ENCODE measurements at regions not wholly inside any gene's neighbourhood (a gene's known extent, or its start where the extent isn't known, plus 50 kb on each side); places are given as distances from the start of the nearest gene placed in this dataset.
"Not testable (repeated sequence)": the region's sequence is repeated elsewhere in the genome, so short reads cannot be mapped to it uniquely, and the experiment has no call there.

GRCh38 chr13:89460895-89461294 lies 1789.7 kb downstream of the SLITRK5 start:
- DNase-seq (ENCODE audit: low read depth): not testable (repeated sequence)

DNA sequence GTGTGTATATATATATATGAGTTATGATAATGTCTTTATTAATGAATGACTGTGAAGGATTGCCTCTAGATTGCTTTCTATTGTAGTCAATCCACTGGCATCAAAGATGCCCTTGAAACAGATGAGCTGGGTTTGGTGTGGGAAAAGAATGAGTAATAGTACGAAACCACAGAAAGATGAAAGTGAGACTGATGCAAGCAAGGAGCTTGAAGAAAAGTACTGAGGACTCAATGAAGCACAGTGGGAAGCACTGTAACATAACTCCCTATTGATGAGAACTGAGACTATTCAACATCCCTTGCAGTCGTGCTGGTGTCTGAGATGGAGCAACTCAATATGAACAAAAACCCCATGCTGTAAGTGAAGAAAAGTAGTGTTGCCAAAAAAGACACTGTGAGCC lies 1794.2 kb downstream of the SLITRK5 start:
- DNase-seq (ENCODE audit: low read depth): peak; percentile 75

DNA sequence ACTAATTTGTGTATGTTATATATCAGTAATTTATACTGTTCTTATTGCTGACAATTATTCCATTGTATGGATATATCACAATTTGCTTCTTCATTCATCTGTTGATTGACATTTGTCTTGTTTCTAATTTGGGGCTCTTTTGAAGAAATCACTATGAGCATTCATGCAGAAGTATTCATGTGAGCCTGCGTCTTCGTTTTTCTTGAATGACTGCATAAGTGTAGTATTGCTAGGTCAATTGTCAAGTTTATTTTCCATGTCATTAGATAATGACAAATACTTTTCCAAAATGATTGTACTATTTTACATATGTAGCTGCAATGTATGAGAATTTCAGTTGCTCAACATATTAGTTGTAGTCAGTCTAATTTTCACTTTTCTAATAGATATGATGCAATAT lies 1796.9 kb downstream of the SLITRK5 start:
- no peak for DNase-seq (ENCODE audit: low read depth)

DNA sequence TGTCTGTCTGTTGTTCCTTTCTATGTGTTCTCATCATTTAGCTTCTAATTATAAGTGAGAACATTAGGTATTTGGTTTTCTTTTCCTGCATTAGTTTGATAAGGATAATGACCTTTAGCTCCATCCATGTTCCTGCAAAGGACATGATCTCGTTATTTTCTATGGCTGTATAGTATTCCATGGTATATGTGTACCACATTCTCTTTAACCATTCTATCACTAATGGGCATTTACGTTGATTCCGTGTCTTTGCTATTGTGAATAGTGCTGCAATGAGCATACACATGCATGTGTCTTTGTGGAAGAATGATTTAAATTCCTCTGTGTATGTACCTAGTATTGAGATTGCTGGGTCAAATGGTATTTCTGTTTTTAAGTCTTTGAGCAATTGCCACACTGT lies 1799.7 kb downstream of the SLITRK5 start:
- DNase-seq (ENCODE audit: low read depth): no peak

DNA sequence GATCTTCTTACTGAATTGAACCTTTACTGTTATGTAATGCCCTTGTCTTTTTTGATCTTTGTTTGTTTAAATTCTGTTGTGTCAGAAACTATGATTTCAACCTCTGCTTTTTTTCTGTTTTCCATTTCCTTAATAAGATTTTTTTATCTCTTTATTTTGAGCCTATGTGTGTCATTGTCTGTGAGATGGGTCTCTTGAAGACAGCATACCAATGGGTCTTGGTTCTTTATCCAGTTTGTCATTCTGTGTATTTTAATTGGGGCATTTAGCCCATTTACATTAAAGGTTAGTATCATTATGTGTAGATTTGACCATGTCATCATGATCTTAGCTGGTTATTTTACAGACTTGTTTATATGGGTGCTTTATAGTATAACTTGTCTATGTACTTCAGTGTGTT lies 1803.3 kb downstream of the SLITRK5 start:
- DNase-seq (ENCODE audit: low read depth): no peak

- DNase-seq (ENCODE audit: low read depth): no peak
Measured at GRCh38 chr13:89486065-89486464, 1814.9 kb downstream of the SLITRK5 start.

GRCh38 chr13:89486709-89487108 lies 1815.5 kb downstream of the SLITRK5 start:
- no peak for DNase-seq (ENCODE audit: low read depth)

- peak; percentile 31 for DNase-seq (ENCODE audit: low read depth)
Measured at GRCh38 chr13:89490661-89491060, 1819.5 kb downstream of the SLITRK5 start.

GRCh38 chr13:89496478-89496877 lies 1825.3 kb downstream of the SLITRK5 start:
- DNase-seq (ENCODE audit: low read depth): no peak

GRCh38 chr13:89497658-89498057 lies 1826.5 kb downstream of the SLITRK5 start:
- no peak for DNase-seq (ENCODE audit: low read depth)

- no peak for DNase-seq (ENCODE audit: low read depth)
Measured at GRCh38 chr13:89502286-89502685, 1831.1 kb downstream of the SLITRK5 start.

- DNase-seq (ENCODE audit: low read depth): peak; percentile 77
Measured at GRCh38 chr13:89514534-89515312, 1832.8 kb upstream of the MIR17HG start.

GRCh38 chr13:89515948-89516347 lies 1831.5 kb upstream of the MIR17HG start:
- no peak for DNase-seq (ENCODE audit: low read depth)

- DNase-seq (ENCODE audit: low read depth): no peak
Measured at GRCh38 chr13:89518289-89519077, 1829.0 kb upstream of the MIR17HG start.

DNA sequence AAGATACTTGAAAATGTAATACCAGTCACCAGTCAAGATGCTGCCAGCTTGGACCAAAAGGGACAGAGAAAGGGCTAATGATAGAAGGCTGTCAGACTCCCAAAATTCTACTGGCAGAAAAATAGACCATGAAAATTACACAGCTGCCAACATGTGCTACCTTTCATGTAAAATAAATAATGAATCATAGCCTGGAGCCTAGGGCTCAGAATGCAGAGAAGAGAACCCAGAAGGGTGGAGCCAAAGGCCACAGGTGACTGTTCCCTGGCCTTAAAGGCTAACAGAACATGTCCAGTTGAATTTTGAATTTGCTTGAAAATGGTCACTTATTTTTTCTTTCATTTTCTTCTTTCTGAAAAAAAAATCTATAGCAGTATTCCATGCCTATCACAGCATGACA lies 1827.0 kb upstream of the MIR17HG start:
- DNase-seq (ENCODE audit: low read depth): no peak

GRCh38 chr13:89521672-89522071 lies 1825.8 kb upstream of the MIR17HG start:
- not testable (repeated sequence) for DNase-seq (ENCODE audit: low read depth)

- no peak for DNase-seq (ENCODE audit: low read depth)
Measured at GRCh38 chr13:89541091-89542030, 1806.1 kb upstream of the MIR17HG start.

GRCh38 chr13:89550938-89551337 lies 1796.5 kb upstream of the MIR17HG start:
- no peak for DNase-seq (ENCODE audit: low read depth)

DNA sequence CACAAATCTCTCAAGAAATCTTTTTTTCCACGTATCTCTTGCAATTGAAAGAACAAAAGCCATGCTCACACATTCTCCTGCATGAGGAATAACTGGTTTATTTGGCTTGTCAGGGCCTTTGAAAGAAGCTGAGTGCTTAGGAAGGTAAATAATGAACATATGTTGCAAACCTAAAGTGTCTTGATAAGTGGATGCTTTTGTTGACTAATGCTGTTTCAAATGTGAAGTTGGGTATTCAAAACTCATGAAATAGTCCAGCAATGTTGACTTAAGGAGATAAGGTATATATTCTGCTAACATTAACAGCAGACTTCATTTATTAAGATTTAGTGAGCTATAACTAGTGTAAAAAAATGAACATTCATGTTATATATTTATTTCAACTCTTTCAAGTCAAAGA lies 1792.7 kb upstream of the MIR17HG start:
- no peak for DNase-seq (ENCODE audit: low read depth)

DNA sequence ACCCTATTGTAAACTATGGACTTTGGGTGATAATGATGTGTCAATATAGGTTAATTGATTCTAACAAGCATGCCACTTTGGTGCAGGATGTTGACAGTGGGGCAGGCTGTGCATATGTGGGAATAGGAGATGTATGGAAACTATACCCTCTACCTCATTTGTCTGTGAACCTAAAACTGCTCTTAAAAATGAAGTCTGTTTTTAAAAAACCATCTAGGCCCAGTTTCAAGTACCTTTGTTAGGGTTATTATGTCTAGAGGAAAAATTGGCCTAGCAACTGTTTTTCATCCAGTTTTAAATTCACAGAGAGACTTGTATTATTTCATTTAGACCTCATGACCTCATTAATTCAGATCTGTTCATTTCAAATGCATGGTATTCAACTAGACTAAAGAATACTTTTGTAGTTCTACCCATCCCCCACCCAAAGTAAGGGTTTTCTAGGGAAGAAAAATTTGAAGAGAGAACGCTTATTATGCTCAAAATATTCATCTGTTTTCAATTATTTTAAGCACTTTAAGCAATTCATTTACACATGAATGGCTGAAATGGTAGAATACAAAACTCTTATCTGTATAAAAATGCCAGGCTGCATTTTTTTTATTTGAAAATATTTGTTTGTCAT lies 1781.9 kb upstream of the MIR17HG start:
- DNase-seq (ENCODE audit: low read depth): no peak

GRCh38 chr13:89567025-89567424 lies 1780.5 kb upstream of the MIR17HG start:
- no peak for DNase-seq (ENCODE audit: low read depth)
